ENCODE measurements at regions not wholly inside any gene's neighbourhood (a gene's known extent, or its start where the extent isn't known, plus 50 kb on each side); places are given as distances from the start of the nearest gene placed in this dataset.

GRCh38 chr3:28646435-28646834, 297.8 kb upstream of the AZI2 start:
- H3K4me1 ChIP-seq (ENCODE audit: insufficient read depth, low read length), result no peaks in the 10 kb centered on the region
- H3K9ac ChIP-seq (ENCODE audit: low read depth, low read length), result no peak overlapping the region
- H3K36me3 ChIP-seq (ENCODE audit: insufficient read depth, low read depth, low read length), result no peaks in the 10 kb centered on the region
- no peak overlapping the region for H3K27ac ChIP-seq (ENCODE audit: low read length)
- no peak overlapping the region for H3K4me3 ChIP-seq (ENCODE audit: low read length)
- no peaks in the 10 kb centered on the region for H3K27me3 ChIP-seq (ENCODE audit: insufficient read depth, low read length)
- no peaks in the 10 kb centered on the region for H3K9me3 ChIP-seq (ENCODE audit: insufficient read depth, low read depth, low read length)

DNA sequence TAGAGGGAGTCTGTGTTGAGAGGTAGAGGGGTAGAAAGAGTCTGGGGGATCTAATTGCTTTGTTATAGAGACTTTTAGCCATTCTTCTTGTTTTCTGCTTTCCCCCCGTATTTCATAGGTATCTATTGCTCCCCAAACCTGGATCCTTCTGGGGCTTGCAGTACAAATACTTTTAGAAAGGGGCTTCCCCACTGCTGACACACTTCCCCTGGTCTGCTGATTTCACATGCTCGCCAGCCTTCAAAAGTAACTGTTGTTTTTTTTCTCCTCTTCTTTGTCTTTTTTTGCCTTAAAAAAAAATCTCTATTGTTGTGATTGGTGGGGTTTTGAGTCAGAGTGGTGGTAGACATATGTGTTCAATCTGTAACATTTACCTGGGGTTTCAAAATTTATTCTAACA, 300.6 kb upstream of the AZI2 start:
- Histone ChIP-seq H3K36me3 (ENCODE audit: insufficient read depth, low read depth, low read length) (no peaks in the 10 kb centered on the region), H3K27me3 (ENCODE audit: insufficient read depth, low read length) (no peaks in the 10 kb centered on the region), H3K27ac (ENCODE audit: low read length) (no peak overlapping the region), H3K9me3 (ENCODE audit: insufficient read depth, low read depth, low read length) (no peaks in the 10 kb centered on the region), H3K9ac (ENCODE audit: low read depth, low read length) (no peak overlapping the region), H3K4me1 (ENCODE audit: insufficient read depth, low read length) (no peaks in the 10 kb centered on the region), H3K4me3 (ENCODE audit: low read length) (no peak overlapping the region)

GRCh38 chr3:28651159-28651558, 302.5 kb upstream of the AZI2 start:
- Histone ChIP-seq H3K27me3 (ENCODE audit: insufficient read depth, low read length) (no peaks in the 10 kb centered on the region), H3K9ac (ENCODE audit: low read depth, low read length) (no peak overlapping the region), H3K9me3 (ENCODE audit: insufficient read depth, low read depth, low read length) (no peaks in the 10 kb centered on the region), H3K36me3 (ENCODE audit: insufficient read depth, low read depth, low read length) (no peaks in the 10 kb centered on the region), H3K27ac (ENCODE audit: low read length) (no peak overlapping the region), H3K4me1 (ENCODE audit: insufficient read depth, low read length) (no peaks in the 10 kb centered on the region), H3K4me3 (ENCODE audit: low read length) (no peak overlapping the region)

DNA sequence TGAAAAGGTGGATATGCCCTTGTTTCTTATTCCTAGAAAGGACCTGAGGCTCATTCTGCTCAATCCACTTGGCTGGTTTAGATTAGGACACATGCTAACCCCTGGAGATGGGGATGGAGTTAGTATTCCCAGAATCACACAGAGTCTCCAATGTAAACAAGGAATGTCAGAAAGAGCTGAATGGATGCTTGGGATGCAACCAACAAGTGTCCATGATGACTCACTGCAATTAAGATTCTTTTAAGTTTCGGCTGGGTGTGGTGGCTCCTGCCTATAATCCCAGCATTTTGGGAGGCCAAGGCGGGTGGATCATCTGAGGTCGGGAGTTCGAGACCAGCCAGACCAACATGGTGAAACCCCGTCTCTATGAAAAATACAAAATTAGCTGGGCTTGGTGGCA, 315.5 kb upstream of the AZI2 start:
- no peaks in the 10 kb centered on the region for H3K36me3 ChIP-seq (ENCODE audit: insufficient read depth, low read depth, low read length)
- no peak overlapping the region for H3K9ac ChIP-seq (ENCODE audit: low read depth, low read length)
- no peaks in the 10 kb centered on the region for H3K27me3 ChIP-seq (ENCODE audit: insufficient read depth, low read length)
- no peaks in the 10 kb centered on the region for H3K9me3 ChIP-seq (ENCODE audit: insufficient read depth, low read depth, low read length)
- no peak overlapping the region for H3K4me3 ChIP-seq (ENCODE audit: low read length)
- H3K27ac ChIP-seq (ENCODE audit: low read length), result no peak overlapping the region
- no peaks in the 10 kb centered on the region for H3K4me1 ChIP-seq (ENCODE audit: insufficient read depth, low read length)

DNA sequence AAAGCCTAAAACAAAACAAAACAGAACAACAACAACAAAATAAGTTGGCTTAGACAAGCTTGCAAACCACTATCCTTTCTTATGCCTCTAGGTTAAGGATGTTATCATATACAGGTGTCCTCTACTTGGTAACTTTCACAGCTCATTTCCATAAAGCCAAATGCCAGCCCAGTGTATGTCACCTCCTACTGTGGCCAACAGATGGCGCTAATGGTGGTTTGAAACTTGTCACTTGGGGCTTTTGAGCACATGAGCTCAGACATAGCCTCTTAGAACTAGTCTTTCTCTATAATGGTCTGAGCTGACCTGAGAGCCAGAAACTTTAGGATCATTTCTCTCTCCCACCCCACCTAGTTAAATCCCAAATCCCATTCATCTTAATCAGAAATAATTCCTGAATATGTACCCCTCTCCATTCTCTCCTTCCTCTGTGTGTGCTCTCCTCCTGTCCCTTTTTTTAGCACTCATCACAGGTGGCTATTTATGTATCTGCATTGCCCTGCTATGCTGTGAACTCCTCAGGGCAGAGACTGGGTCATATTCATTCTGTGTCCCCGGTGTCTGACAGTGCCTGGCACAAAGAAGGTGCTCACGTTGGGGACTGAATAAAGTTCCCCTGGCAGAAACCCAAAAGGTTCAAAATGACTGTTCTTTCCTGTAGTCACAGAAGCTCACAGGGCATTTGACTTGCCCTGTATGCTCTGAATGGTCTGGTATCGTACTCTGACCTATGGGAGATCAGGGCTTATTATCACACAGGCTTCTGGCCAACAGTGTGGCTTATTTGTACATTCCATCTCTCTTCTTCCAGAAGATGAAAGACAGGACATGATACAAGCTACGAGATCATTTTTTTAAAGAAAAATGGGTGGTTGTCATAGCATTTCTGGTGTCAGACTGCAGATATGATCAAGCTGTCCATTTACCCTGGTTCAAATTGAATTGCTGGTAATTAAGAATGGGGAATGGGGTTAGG, 319.3 kb upstream of the AZI2 start:
- Histone ChIP-seq H3K36me3 (ENCODE audit: insufficient read depth, low read depth, low read length) (no peaks in the 10 kb centered on the region), H3K27me3 (ENCODE audit: insufficient read depth, low read length) (no peaks in the 10 kb centered on the region), H3K9me3 (ENCODE audit: insufficient read depth, low read depth, low read length) (no peaks in the 10 kb centered on the region), H3K27ac (ENCODE audit: low read length) (no peak overlapping the region), H3K4me3 (ENCODE audit: low read length) (no peak overlapping the region), H3K4me1 (ENCODE audit: insufficient read depth, low read length) (peaks cover 11% of the 10 kb centered on the region; the same call in 1 of the 2 replicates), H3K9ac (ENCODE audit: low read depth, low read length) (no peak overlapping the region)

- H3K9me3 ChIP-seq (ENCODE audit: insufficient read depth, low read depth, low read length), result no peaks in the 10 kb centered on the region
- H3K9ac ChIP-seq (ENCODE audit: low read depth, low read length), result no peak overlapping the region
- H3K4me1 ChIP-seq (ENCODE audit: insufficient read depth, low read length), result peaks cover 13% of the 10 kb centered on the region; the same call in 1 of the 2 replicates
- H3K36me3 ChIP-seq (ENCODE audit: insufficient read depth, low read depth, low read length), result no peaks in the 10 kb centered on the region
- H3K27me3 ChIP-seq (ENCODE audit: insufficient read depth, low read length), result no peaks in the 10 kb centered on the region
- no peak overlapping the region for H3K4me3 ChIP-seq (ENCODE audit: low read length)
- no peak overlapping the region for H3K27ac ChIP-seq (ENCODE audit: low read length)
Measured at GRCh38 chr3:28669870-28670269, 321.2 kb upstream of the AZI2 start.

DNA sequence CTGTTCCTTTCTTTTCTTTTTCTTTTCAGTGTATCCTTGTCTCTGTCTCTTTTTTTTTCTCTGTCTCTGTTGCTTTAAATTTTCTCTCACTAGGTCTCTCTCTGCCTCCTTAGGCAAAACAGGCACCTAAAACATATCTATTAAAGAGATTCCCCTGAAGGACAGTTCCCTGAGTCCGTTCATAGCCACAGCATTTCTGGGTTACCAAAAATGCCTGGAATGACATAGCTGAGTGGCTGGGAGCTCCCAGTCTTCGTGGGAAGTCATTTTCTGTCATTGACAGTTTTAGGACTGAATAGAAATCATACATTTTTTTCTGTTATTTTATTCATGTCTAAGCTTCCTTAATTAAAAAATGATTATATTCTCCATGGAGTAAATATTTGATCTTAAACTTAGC, 323.8 kb upstream of the AZI2 start:
- H3K4me3 ChIP-seq (ENCODE audit: low read length), result no peak overlapping the region
- H3K27ac ChIP-seq (ENCODE audit: low read length), result no peak overlapping the region
- no peaks in the 10 kb centered on the region for H3K9me3 ChIP-seq (ENCODE audit: insufficient read depth, low read depth, low read length)
- H3K27me3 ChIP-seq (ENCODE audit: insufficient read depth, low read length), result no peaks in the 10 kb centered on the region
- H3K36me3 ChIP-seq (ENCODE audit: insufficient read depth, low read depth, low read length), result no peaks in the 10 kb centered on the region
- peaks cover 13% of the 10 kb centered on the region; the same call in 1 of the 2 replicates for H3K4me1 ChIP-seq (ENCODE audit: insufficient read depth, low read length)
- no peak overlapping the region for H3K9ac ChIP-seq (ENCODE audit: low read depth, low read length)

DNA sequence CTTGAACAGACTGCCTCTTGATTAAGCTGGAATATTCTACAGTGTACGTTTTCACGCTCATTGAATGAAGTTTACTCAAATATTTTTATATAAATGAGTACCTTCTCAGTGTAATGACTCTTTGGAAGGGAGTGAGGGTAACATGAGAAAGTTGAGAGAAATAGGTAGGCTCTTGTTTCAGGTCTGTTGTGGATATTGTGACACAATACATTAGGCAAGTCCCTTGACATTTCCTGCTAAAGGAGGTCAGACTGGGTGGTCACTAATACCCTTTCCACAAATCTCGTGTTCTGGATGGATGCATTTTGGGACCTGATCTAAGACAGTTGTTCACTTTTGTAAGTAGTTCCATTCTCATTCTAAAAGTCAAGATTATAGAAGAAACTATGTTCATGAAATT, 324.8 kb upstream of the AZI2 start:
- H3K4me3 ChIP-seq (ENCODE audit: low read length), result no peak overlapping the region
- H3K9me3 ChIP-seq (ENCODE audit: insufficient read depth, low read depth, low read length), result no peaks in the 10 kb centered on the region
- H3K27ac ChIP-seq (ENCODE audit: low read length), result no peak overlapping the region
- peaks cover 13% of the 10 kb centered on the region; the same call in 1 of the 2 replicates for H3K4me1 ChIP-seq (ENCODE audit: insufficient read depth, low read length)
- H3K27me3 ChIP-seq (ENCODE audit: insufficient read depth, low read length), result no peaks in the 10 kb centered on the region
- H3K9ac ChIP-seq (ENCODE audit: low read depth, low read length), result no peak overlapping the region
- no peaks in the 10 kb centered on the region for H3K36me3 ChIP-seq (ENCODE audit: insufficient read depth, low read depth, low read length)

GRCh38 chr3:28674212-28674611, 325.6 kb upstream of the AZI2 start:
- H3K9me3 ChIP-seq (ENCODE audit: insufficient read depth, low read depth, low read length), result no peaks in the 10 kb centered on the region
- peaks cover 14% of the 10 kb centered on the region; the same call in 1 of the 2 replicates for H3K4me1 ChIP-seq (ENCODE audit: insufficient read depth, low read length)
- no peak overlapping the region for H3K27ac ChIP-seq (ENCODE audit: low read length)
- no peaks in the 10 kb centered on the region for H3K27me3 ChIP-seq (ENCODE audit: insufficient read depth, low read length)
- no peak overlapping the region for H3K4me3 ChIP-seq (ENCODE audit: low read length)
- no peak overlapping the region for H3K9ac ChIP-seq (ENCODE audit: low read depth, low read length)
- H3K36me3 ChIP-seq (ENCODE audit: insufficient read depth, low read depth, low read length), result no peaks in the 10 kb centered on the region

DNA sequence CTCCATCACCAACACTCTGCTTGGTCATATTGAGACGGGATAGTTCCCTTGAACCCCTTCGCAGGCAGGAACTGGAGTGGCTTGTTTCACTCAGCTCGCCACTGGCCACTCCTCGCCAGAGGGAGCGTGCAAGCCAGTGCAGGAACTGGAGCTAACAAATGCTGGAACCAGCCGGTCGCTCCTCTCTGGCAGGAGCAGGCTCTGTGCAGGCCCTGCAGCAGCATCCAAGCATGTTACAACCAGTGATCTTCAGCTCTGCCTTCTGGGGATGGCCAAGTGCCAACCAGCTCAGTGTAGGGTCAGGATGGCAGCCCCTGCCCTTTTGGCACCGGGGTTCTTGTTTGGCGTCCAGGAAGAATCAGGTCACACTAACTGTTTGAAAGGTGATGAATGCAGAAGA, 329.0 kb upstream of the AZI2 start:
- H3K9me3 ChIP-seq (ENCODE audit: insufficient read depth, low read depth, low read length), result no peaks in the 10 kb centered on the region
- no peak overlapping the region for H3K9ac ChIP-seq (ENCODE audit: low read depth, low read length)
- no peak overlapping the region for H3K27ac ChIP-seq (ENCODE audit: low read length)
- H3K4me3 ChIP-seq (ENCODE audit: low read length), result no peak overlapping the region
- H3K27me3 ChIP-seq (ENCODE audit: insufficient read depth, low read length), result no peaks in the 10 kb centered on the region
- H3K4me1 ChIP-seq (ENCODE audit: insufficient read depth, low read length), result peaks cover 11% of the 10 kb centered on the region; the same call in 1 of the 2 replicates
- no peaks in the 10 kb centered on the region for H3K36me3 ChIP-seq (ENCODE audit: insufficient read depth, low read depth, low read length)

GRCh38 chr3:28678086-28678485, 329.5 kb upstream of the AZI2 start:
- no peaks in the 10 kb centered on the region for H3K9me3 ChIP-seq (ENCODE audit: insufficient read depth, low read depth, low read length)
- H3K4me1 ChIP-seq (ENCODE audit: insufficient read depth, low read length), result peaks cover 11% of the 10 kb centered on the region; the same call in 1 of the 2 replicates
- no peaks in the 10 kb centered on the region for H3K36me3 ChIP-seq (ENCODE audit: insufficient read depth, low read depth, low read length)

GRCh38 chr3:28680050-28680449, 331.4 kb upstream of the AZI2 start:
- H3K27ac ChIP-seq (ENCODE audit: low read length), result no peak overlapping the region
- H3K9me3 ChIP-seq (ENCODE audit: insufficient read depth, low read depth, low read length), result no peaks in the 10 kb centered on the region
- H3K4me1 ChIP-seq (ENCODE audit: insufficient read depth, low read length), result peaks cover 9% of the 10 kb centered on the region; the same call in 1 of the 2 replicates
- H3K27me3 ChIP-seq (ENCODE audit: insufficient read depth, low read length), result no peaks in the 10 kb centered on the region
- no peak overlapping the region for H3K9ac ChIP-seq (ENCODE audit: low read depth, low read length)
- H3K4me3 ChIP-seq (ENCODE audit: low read length), result no peak overlapping the region
- H3K36me3 ChIP-seq (ENCODE audit: insufficient read depth, low read depth, low read length), result no peaks in the 10 kb centered on the region

More at GRCh38 chr3:28678086-28678485, 329.5 kb upstream of the AZI2 start:
- no peak overlapping the region for H3K9ac ChIP-seq (ENCODE audit: low read depth, low read length)
- H3K4me3 ChIP-seq (ENCODE audit: low read length), result no peak overlapping the region
- H3K27me3 ChIP-seq (ENCODE audit: insufficient read depth, low read length), result no peaks in the 10 kb centered on the region
- H3K27ac ChIP-seq (ENCODE audit: low read length), result no peak overlapping the region
